ENCODE measurements at regions not wholly inside any gene's neighbourhood (a gene's known extent, or its start where the extent isn't known, plus 50 kb on each side); places are given as distances from the start of the nearest gene placed in this dataset.

DNA sequence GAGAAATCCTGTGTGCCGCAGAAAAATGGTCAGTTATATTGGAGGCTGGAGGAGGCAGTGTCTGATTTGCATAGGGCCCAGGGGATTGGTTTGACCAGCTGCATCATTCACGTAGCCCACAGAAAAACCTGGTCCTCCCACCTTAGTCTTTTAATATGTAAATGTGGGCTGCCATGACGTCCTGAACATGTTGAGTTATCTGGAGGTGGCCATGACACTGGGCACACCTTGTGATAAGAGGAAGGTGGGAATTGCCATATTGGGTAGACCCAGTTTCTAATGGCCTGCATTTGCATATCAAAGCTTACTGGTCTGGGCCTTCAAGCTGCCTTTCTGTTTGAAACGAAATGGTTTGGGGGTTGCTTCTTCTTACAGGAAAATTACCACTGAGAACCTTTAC is 162.2 kb downstream of the AHR start:
- TF ChIP-seq CTCF (IDR thresholded peaks at IDR 0.05; ENCODE audit: low read length) (no peak), EZH2 (optimal IDR thresholded peaks at IDR 0.05; ENCODE audit: low read depth, low read length) (no peak), EZH2phosphoT487 (IDR thresholded peaks at IDR 0.05; ENCODE audit: low read length) (no peak)

All from MM.1S (cell line).